ENCODE measurements at regions not wholly inside any gene's neighbourhood (a gene's known extent, or its start where the extent isn't known, plus 50 kb on each side); places are given as distances from the start of the nearest gene placed in this dataset.

DNA sequence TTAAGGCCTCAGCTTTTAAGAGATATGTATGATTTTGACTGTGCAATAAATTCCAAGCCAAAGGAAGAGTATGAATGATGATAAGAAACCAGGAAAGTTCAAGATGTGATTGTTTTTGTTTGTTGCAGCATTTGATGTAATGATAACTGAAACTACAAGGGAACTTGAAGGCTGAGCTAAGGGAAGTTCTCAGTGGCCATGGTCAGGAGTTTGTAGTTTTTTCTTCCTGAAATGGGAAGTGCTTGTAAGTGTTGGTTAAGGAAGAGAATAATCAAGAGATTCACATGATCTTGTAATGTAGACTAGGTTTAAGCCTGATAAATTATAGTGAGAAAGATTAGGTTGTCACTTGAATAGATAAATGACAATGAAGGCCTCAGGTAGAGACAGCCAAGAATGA is 53.4 kb downstream of the PTCHD4 start:
- Mint-ChIP-seq H3K9me3 (ENCODE audit: low read depth) (no peaks in the 10 kb centered on the region), H3K4me1 (no peaks in the 10 kb centered on the region), H3K4me3 (no peak overlapping the region), H3K36me3 (no peaks in the 10 kb centered on the region), H3K27me3 (no peaks in the 10 kb centered on the region), H3K27ac (no peak overlapping the region)
- CTCF ChIA-PET, result no interaction called here
- ATAC-seq, result no peak
- DNase-seq, result no peak

DNA sequence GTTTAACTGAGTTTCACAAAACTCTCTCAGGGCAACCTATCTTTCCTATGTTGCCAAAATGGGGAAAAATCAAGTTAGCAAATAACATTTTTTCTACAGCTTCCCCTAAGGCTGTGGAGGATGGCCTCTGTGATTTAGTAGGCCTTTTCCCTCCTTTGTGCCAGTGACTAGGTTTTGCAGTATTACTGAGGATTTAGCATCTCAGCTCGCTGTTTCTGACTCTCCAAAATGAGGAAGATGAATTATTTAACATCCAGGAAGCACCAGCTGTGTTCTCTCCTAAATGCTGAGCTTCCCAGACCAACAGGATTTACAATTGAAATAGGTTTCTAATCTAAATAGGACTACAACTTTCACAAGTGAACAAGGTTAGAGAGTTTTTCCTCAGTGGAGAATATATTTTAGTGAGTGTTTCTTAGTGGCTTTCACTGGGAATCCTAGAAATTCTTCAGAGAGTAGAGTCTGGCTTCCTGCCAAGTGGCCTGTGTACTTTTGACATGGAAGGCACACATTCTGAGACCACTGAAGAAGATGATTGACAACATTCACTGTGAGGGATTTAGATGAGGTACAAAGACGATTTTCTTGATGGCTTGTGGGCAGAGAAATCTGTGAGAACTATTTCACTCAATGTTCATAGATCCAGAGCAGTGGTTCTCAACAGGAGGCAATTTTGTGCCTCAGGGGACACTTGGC is 62.4 kb downstream of the PTCHD4 start:
- ATAC-seq (no peak), DNase-seq (no peak)
- Mint-ChIP-seq H3K4me1 (no peaks in the 10 kb centered on the region), H3K9me3 (ENCODE audit: low read depth) (no peaks in the 10 kb centered on the region), H3K27me3 (no peaks in the 10 kb centered on the region), H3K4me3 (no peak overlapping the region), H3K36me3 (no peaks in the 10 kb centered on the region), H3K27ac (no peak overlapping the region)
- CTCF ChIA-PET, result no interaction called here

DNA sequence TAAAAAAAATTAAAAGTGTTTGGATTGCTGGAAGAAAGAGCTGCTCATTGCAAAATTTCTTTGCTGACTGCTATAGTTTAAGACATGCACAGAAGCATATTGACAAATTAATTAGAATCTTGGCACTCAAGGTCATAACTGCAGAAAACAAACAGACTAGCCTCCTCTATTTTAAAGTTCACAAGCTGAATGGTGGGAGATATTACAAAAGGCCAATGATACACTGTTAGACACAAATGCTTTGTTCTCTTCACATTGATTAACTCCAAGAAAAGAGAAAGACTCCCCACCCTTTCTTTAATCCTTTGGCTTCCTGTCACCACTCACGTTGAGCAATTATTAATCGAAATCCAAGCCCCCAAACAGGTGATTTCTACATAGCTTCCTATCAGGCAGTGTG is 69.1 kb downstream of the PTCHD4 start:
- ATAC-seq (no peak), DNase-seq (no peak)
- H3K27ac Mint-ChIP-seq, result no peak overlapping the region
- H3K27me3 Mint-ChIP-seq, result no peaks in the 10 kb centered on the region
- no peak overlapping the region for H3K4me3 Mint-ChIP-seq
- H3K4me1 Mint-ChIP-seq, result no peaks in the 10 kb centered on the region
- no peaks in the 10 kb centered on the region for H3K9me3 Mint-ChIP-seq (ENCODE audit: low read depth)
- H3K36me3 Mint-ChIP-seq, result no peaks in the 10 kb centered on the region
- CTCF ChIA-PET, result no interaction called here

DNA sequence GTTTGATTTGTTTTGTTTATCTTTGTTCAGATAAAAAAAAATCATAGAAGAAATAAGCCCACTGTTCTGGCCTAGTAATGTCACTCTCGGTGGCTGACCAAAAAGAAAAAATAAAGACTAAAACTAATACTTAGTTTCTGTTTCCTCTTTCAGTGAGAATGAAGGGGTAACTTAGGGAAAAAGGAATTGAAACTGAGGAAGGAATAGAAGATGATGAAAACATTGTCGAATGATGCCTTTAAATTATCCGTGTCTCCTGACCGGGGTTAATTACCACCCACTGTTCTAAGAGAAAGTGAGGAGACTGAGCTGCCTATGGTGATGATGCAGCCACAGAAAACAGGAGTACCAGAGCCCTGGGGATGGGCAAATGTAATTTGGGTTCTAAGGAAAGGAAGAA is 73.1 kb downstream of the PTCHD4 start:
- Mint-ChIP-seq H3K4me3 (no peak overlapping the region), H3K27ac (no peak overlapping the region), H3K9me3 (ENCODE audit: low read depth) (no peaks in the 10 kb centered on the region), H3K27me3 (no peaks in the 10 kb centered on the region), H3K4me1 (no peaks in the 10 kb centered on the region), H3K36me3 (no peaks in the 10 kb centered on the region)
- no peak for DNase-seq
- CTCF ChIA-PET, result no interaction called here
- ATAC-seq, result no peak

DNA sequence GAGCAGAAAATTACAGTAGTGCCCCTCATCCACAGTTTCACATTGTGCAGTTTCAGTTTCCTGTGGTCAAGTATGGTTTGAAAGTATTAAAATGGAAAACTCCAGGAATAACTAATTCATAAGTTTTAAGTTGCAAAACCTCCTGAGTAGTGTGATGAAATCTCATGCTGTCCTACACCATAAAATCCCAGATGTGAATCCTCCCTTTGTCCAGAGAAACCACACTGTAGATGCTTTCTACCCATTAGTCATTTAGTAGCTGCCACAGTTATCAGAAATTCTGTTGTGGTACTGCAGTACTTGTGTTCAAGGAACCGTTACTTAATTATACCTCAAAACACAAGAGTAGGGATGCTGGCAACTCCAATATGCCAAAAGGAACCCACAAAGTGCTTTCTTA is 74.7 kb downstream of the PTCHD4 start:
- Mint-ChIP-seq H3K27ac (no peak overlapping the region), H3K9me3 (ENCODE audit: low read depth) (no peaks in the 10 kb centered on the region), H3K36me3 (no peaks in the 10 kb centered on the region), H3K4me3 (no peak overlapping the region), H3K4me1 (no peaks in the 10 kb centered on the region), H3K27me3 (no peaks in the 10 kb centered on the region)
- CTCF ChIA-PET, result no interaction called here
- DNase-seq (no peak), ATAC-seq (no peak)

DNA sequence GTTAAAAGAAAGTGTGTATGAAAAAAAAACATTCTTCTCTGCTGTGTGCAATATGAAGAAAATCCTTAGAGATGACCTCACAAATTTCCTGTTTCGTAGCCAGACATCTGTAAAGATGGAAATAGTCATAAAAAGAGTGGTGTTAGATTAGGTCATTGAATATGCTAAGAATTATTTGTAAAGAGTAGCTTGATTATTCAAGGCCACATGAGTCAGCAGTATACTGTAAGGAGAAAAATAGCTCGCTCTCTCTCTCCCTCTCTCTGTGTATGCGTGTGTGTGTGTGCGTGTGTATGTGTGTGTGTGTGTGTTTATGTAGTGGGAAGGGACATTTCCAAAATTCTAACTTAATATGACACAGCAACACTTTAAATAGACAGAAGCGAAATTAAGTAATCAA is 78.8 kb downstream of the PTCHD4 start:
- CTCF ChIA-PET, result no interaction called here
- Mint-ChIP-seq H3K27ac (no peak overlapping the region), H3K4me3 (no peak overlapping the region), H3K9me3 (ENCODE audit: low read depth) (no peaks in the 10 kb centered on the region), H3K27me3 (no peaks in the 10 kb centered on the region), H3K36me3 (no peaks in the 10 kb centered on the region), H3K4me1 (peaks cover 2% of the 10 kb centered on the region)
- DNase-seq (no peak), ATAC-seq (no peak)

DNA sequence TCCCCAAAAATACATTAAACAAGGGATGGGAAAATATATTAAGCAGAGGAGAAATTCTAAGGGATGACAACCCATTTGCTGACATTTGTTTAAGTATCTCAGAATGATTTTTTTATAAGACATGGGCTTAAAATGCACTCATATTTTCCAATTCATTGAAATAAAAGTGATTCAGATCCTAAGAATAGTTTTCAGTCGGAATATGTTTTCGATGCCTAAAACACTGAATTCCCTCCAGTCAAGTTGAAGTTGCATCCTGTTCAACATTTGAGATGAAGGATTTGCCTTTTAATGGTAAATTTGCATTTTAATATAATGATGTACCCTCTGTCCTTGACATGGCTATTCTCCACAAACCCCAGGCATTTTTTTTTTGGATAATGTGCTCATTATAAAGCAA is 79.3 kb downstream of the PTCHD4 start:
- Mint-ChIP-seq H3K9me3 (ENCODE audit: low read depth) (no peaks in the 10 kb centered on the region), H3K36me3 (no peaks in the 10 kb centered on the region), H3K27me3 (no peaks in the 10 kb centered on the region), H3K4me1 (peaks cover 2% of the 10 kb centered on the region), H3K4me3 (no peak overlapping the region), H3K27ac (no peak overlapping the region)
- CTCF ChIA-PET, result no interaction called here
- ATAC-seq, result no peak
- no peak for DNase-seq

DNA sequence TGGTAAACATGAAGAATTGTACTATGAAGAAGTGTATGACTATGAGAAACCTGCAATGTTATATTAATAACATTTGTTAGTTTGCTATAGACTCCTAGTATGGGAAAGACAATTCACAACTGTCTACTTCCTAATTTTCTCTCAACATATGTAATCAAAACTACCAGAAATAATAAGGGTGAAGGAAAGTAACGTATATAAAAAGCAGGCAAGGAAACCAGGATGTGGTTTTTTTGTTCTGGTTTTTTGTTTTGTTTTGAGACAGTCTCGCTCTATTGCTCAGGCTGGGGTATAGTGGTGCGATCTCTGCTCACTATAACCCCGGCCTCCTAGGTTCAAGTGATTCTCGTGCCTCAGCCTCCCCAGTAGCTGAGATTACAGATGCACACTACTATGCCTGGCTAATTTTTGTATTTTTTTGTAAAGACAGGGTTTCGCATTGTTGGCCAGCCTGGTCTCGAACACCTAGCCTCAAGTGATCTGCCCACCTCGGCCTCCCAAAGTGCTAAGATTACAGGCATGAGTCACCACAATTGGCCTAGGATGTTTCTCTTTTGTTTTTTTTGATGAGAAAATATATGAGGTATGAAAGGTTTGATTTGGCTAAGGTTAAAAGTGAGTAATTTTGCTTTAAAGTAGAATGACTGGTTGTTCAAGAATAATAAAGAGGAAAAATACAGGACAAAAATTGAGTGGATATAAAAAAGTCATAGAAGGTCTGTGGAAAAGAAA is 83.1 kb downstream of the PTCHD4 start:
- H3K4me3 Mint-ChIP-seq, result no peak overlapping the region
- DNase-seq (peak; percentile 40), ATAC-seq (peak; percentile 47)
- H3K27me3 Mint-ChIP-seq, result no peaks in the 10 kb centered on the region
- no peak overlapping the region for H3K27ac Mint-ChIP-seq
- peaks cover 2% of the 10 kb centered on the region for H3K4me1 Mint-ChIP-seq
- no peaks in the 10 kb centered on the region for H3K36me3 Mint-ChIP-seq
- no peaks in the 10 kb centered on the region for H3K9me3 Mint-ChIP-seq (ENCODE audit: low read depth)
- CTCF ChIA-PET, result no interaction called here

DNA sequence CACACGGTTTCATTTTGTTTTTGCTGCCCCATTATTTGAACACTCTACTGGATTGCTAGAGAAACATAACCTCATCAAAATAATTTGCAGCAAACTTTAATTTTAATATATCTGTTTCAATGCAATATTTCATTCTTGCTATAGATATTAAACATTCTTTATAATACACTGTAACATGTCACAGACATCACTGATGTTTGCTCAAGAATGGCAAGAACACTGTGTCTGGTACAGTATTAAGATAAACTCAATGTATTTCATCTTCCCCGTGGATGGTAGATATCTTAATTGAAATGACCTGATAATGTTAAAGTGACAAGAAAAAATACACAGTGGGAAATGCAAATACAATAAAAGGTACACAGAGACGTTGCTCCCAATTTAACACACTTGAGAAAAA is 86.0 kb downstream of the PTCHD4 start:
- ATAC-seq (no peak), DNase-seq (no peak)
- Mint-ChIP-seq H3K4me3 (no peak overlapping the region), H3K27ac (no peak overlapping the region), H3K27me3 (no peaks in the 10 kb centered on the region), H3K9me3 (ENCODE audit: low read depth) (no peaks in the 10 kb centered on the region), H3K36me3 (no peaks in the 10 kb centered on the region), H3K4me1 (peaks cover 2% of the 10 kb centered on the region)
- CTCF ChIA-PET, result no interaction called here

DNA sequence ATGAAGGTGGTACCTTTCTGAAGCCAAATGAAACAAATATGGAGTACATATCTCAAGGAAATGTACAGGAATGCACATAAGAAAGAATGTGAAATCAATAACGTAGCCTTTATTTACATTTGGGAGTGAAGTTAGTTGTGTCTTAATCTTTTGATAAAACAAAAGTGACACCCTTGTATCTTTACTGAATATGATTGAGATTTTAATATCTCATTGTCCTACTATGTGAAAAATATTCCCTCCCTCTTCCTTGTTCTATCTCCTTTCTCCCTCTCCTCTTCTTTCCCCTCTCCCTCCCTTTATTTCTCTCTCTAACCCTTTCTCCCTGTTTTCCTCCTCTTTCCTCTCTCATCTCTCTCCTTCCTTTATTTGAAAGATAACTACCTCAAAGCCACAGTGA is 89.1 kb downstream of the PTCHD4 start:
- ATAC-seq (no peak), DNase-seq (no peak)
- CTCF ChIA-PET, result no interaction called here
- no peaks in the 10 kb centered on the region for H3K27me3 Mint-ChIP-seq
- H3K4me3 Mint-ChIP-seq, result no peak overlapping the region
- no peaks in the 10 kb centered on the region for H3K4me1 Mint-ChIP-seq
- H3K27ac Mint-ChIP-seq, result no peak overlapping the region
- H3K36me3 Mint-ChIP-seq, result no peaks in the 10 kb centered on the region
- no peaks in the 10 kb centered on the region for H3K9me3 Mint-ChIP-seq (ENCODE audit: low read depth)

DNA sequence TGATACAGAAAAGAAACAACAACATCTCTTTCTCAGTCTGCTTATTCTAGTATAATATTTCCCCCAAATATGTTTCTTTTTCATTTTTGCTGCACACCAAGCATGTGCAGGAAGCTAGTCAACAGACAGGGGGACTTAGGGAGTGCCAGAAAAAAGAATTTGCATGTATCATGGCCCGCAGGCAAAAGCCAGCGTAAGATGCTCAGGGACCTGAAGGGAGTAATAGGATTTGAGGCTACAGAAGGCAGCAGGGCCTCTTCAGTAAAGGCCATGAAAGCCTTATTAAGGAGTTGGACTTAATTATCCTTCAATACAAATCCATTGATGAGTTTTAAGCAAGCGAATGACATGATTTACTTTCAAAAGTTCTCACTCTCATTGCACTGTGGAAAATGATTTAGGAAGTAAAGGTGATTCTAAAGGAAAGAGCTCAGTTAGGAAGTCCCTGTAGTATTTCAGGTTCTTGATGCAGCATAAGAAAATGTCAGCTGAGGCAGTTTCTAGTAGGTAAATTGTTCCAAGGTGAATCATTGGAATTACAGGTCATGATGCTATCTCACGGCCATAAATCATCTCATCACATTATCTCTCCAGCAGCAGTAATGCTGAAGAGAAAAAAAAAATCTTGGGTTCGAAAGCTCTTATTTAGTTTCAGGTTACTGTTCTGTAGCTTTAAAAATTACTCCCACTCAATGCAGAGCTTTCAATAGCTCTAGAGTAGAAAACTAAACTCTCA is 94.8 kb downstream of the PTCHD4 start:
- Mint-ChIP-seq H3K27me3 (no peaks in the 10 kb centered on the region), H3K36me3 (no peaks in the 10 kb centered on the region), H3K4me3 (no peak overlapping the region), H3K4me1 (no peaks in the 10 kb centered on the region), H3K9me3 (ENCODE audit: low read depth) (no peaks in the 10 kb centered on the region), H3K27ac (no peak overlapping the region)
- CTCF ChIA-PET, result no interaction called here
- DNase-seq (no peak), ATAC-seq (no peak)

DNA sequence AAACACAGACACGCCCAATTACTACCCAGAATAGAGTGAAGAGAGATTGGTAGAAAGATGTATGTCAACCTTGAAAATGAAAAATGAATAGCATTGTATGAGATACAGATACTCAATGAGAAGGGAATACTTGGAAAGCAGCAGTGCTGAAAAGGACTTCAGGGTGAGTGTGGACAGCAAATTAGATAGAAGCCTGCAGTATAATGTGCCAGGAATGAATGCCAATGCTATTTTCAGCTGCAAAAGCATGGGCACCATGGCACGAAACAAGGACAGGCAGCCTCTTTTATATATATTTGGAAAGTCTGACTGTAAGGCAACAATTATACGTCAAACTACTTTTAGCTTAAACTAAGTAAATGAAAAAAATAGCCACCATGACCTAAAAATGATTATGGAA is 118.2 kb downstream of the PTCHD4 start:
- Mint-ChIP-seq H3K4me3 (no peak overlapping the region), H3K9me3 (ENCODE audit: low read depth) (no peaks in the 10 kb centered on the region), H3K4me1 (no peaks in the 10 kb centered on the region), H3K36me3 (no peaks in the 10 kb centered on the region), H3K27me3 (no peaks in the 10 kb centered on the region), H3K27ac (no peak overlapping the region)
- DNase-seq (no peak), ATAC-seq (no peak)
- CTCF ChIA-PET, result no interaction called here

DNA sequence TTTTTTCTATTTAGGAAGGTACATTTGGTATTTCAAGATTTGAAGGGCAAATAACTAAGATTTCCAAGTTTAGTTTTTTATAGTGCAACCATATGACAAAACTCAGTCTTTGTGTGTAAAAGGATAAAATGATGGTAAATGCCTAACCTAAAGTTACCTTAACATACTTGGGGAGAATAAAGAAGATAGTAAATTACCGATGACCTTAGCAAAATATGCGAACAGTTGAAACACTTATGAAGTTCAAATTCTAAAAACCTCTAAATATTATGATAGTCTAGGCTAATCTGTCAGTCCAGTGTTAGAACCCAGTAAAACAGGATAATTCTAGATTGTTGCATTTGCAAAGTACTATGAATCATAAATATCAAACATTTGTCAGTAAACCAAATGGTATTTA is 127.5 kb downstream of the PTCHD4 start:
- no peaks in the 10 kb centered on the region for H3K9me3 Mint-ChIP-seq (ENCODE audit: low read depth)
- H3K27me3 Mint-ChIP-seq, result no peaks in the 10 kb centered on the region
- DNase-seq (no peak), ATAC-seq (no peak)
- no peak overlapping the region for H3K4me3 Mint-ChIP-seq
- no peak overlapping the region for H3K27ac Mint-ChIP-seq
- no peaks in the 10 kb centered on the region for H3K36me3 Mint-ChIP-seq
- CTCF ChIA-PET, result no interaction called here
- no peaks in the 10 kb centered on the region for H3K4me1 Mint-ChIP-seq

DNA sequence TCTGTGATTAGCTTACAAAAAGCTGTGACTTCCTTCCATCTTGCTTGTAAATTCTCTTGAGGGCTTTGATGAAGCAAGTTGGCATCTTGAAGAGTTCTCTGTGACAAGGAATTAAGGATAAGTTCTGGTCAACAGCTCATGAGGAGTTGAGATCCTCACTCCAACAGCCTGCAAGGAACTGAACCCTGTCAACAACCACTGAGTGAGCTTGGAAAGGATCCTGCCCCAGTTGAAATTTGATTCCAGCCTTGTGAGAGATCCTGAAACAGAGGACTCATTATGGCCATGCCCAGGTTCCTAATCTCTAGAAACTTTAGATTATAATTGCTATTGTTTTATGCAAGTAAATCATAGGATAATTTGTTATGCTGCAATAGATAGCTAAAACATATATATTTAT is 133.7 kb downstream of the PTCHD4 start:
- CTCF ChIA-PET, result no interaction called here
- Mint-ChIP-seq H3K4me3 (no peak overlapping the region), H3K4me1 (no peaks in the 10 kb centered on the region), H3K36me3 (no peaks in the 10 kb centered on the region), H3K27ac (no peak overlapping the region), H3K27me3 (no peaks in the 10 kb centered on the region), H3K9me3 (ENCODE audit: low read depth) (no peaks in the 10 kb centered on the region)
- no peak for ATAC-seq
- DNase-seq, result no peak
